Panc1 (cell line): ENCODE measurements at regions not wholly inside any gene's neighbourhood (a gene's known extent, or its start where the extent isn't known, plus 50 kb on each side); places are given as distances from the start of the nearest gene placed in this dataset.

Experiments used
- CTCF ChIP-seq: fragments of 450-650 bp; IDR thresholded peaks from 2 replicates; pipeline ENCODE4 v1.5.1; 2017; ENCODE audit warnings: mild to moderate bottlenecking
- SIN3A ChIP-seq: IDR thresholded peaks from 2 replicates; pipeline ENCODE4 v1.6.1; 2012; ENCODE audit warnings: low read depth, mild to moderate bottlenecking, low read length, moderate library complexity, borderline replicate concordance; ENCODE audit not compliant: insufficient read depth
- TCF7L2 ChIP-seq: IDR thresholded peaks from 2 replicates; pipeline ENCODE4 v1.6.1; 2011; ENCODE audit warnings: mild to moderate bottlenecking, low read depth, low read length, inconsistent platforms

- TF ChIP-seq SIN3A: no peak
- TF ChIP-seq CTCF: no peak
- TF ChIP-seq TCF7L2: no peak
Observed at GRCh38 chr13:31476753-31477152, 262.6 kb upstream of the RXFP2 start.
